Ovary (tissue), 3 donors: ENCODE measurements at regions not wholly inside any gene's neighbourhood (a gene's known extent, or its start where the extent isn't known, plus 50 kb on each side); places are given as distances from the start of the nearest gene placed in this dataset.

ENCODE experiments used
- CTCF ChIP-seq, 3 donors: fragments of 450-650 bp in 2 of 3; fragments of 200-600 bp in 1 of 3; IDR thresholded peaks; one replicate each; pipeline versions ENCODE4 v1.5.1 to v1.8.0; 2016 to 2022; ENCODE audit warnings: antibody characterized with exemption in 3 of 3, mild to moderate bottlenecking in 1 of 3
- EP300 ChIP-seq: sonication (generic); formaldehyde crosslinking; IDR thresholded peaks from one replicate; pipeline ENCODE4 v1.6.1; 2017; ENCODE audit warnings: antibody characterized with exemption
- POLR2A ChIP-seq: fragments of 450-650 bp; IDR thresholded peaks from one replicate; pipeline ENCODE4 v1.6.1; 2017; ENCODE audit warnings: antibody characterized with exemption, mild to moderate bottlenecking, moderate library complexity
- donor health status: DM: no; HTN: no; CAD: no.

- TF ChIP-seq EP300 (no peak), CTCF (IDR thresholded peaks at IDR 0.05) (no peak), POLR2A (no peak)
Measured at GRCh38 chrY:19541475-19542306, 202.8 kb downstream of the KDM5D start.
